Lung (tissue), 11 donors: ENCODE measurements at regions not wholly inside any gene's neighbourhood (a gene's known extent, or its start where the extent isn't known, plus 50 kb on each side); places are given as distances from the start of the nearest gene placed in this dataset.

ENCODE experiments used
- ATAC-seq: fragments of 200-7000 bp; cut with Tn5 transposase; one replicate; pipeline ENCODE4 v1.9.1; 2020; ENCODE audit warnings: moderate number of reproducible peaks; ENCODE audit not compliant: insufficient read depth, low FRiP score
- DNase-seq, 3 donors: peaks; one replicate each; pipeline ENCODE4 v3.0.0-alpha.2; 2013 to 2017
- H3K27ac ChIP-seq, 2 donors: one replicate each; pipeline ENCODE4 v1.5.1; 2013; ENCODE audit warnings: mild to moderate bottlenecking in 2 of 2, moderate library complexity in 2 of 2, control low read depth in 1 of 2, inconsistent platforms in 1 of 2, low read depth in 1 of 2, low read length in 1 of 2
- H3K27me3 ChIP-seq, 3 donors: one replicate each; pipeline ENCODE4 v1.5.1; 2013; ENCODE audit warnings: low read length in 2 of 3; ENCODE audit not compliant: control insufficient read depth in 3 of 3, insufficient read depth in 3 of 3
- H3K36me3 ChIP-seq, 4 donors: one replicate each; pipeline ENCODE4 v1.5.1; 2013; ENCODE audit warnings: low read length in 4 of 4, mild to moderate bottlenecking in 1 of 4, moderate library complexity in 1 of 4; ENCODE audit not compliant: control insufficient read depth in 4 of 4, insufficient read depth in 4 of 4
- H3K4me1 ChIP-seq, 5 donors: one replicate each; pipeline ENCODE4 v1.5.1; 2013; ENCODE audit warnings: low read length in 5 of 5, mild to moderate bottlenecking in 2 of 5, moderate library complexity in 1 of 5; ENCODE audit not compliant: control insufficient read depth in 5 of 5, insufficient read depth in 5 of 5
- H3K4me3 ChIP-seq: one replicate; pipeline ENCODE4 v1.5.1; 2013; ENCODE audit warnings: mild to moderate bottlenecking, control low read depth, moderate library complexity
- H3K9ac ChIP-seq, 2 donors: one replicate each; pipeline ENCODE4 v1.5.1; 2013; ENCODE audit warnings: low read length in 2 of 2, control low read depth in 1 of 2; ENCODE audit not compliant: insufficient read depth in 1 of 2
- H3K9me3 ChIP-seq, 4 donors: one replicate each; pipeline ENCODE4 v1.5.1; 2013; ENCODE audit warnings: low read length in 3 of 4, mild to moderate bottlenecking in 1 of 4, moderate library complexity in 1 of 4; ENCODE audit not compliant: control insufficient read depth in 4 of 4, insufficient read depth in 3 of 4
- WGBS, 2 donors: extraction: QIAGEN DNeasy Blood & Tissue Kit; methylation state at CpG; one replicate each; pipeline ENCODE4 v1.1.7; 2013; 5-methylcytosine and 5-hydroxymethylcytosine counted together
- TF ChIP-seq, protein P1 (sequence below): IDR thresholded peaks from 2 replicates; pipeline ENCODE4 v1.5.1; 2012; ENCODE audit warnings: mild to moderate bottlenecking; ENCODE audit errors: control extremely low read depth, extremely low read depth
- donor health status: control.
- donor health status: control.
- donor health status: Bipolar disorder and iron deficiency.
- donor health status: healthy.
- donor health status: DM: yes; HTN: yes; CAD: no.

DNA sequence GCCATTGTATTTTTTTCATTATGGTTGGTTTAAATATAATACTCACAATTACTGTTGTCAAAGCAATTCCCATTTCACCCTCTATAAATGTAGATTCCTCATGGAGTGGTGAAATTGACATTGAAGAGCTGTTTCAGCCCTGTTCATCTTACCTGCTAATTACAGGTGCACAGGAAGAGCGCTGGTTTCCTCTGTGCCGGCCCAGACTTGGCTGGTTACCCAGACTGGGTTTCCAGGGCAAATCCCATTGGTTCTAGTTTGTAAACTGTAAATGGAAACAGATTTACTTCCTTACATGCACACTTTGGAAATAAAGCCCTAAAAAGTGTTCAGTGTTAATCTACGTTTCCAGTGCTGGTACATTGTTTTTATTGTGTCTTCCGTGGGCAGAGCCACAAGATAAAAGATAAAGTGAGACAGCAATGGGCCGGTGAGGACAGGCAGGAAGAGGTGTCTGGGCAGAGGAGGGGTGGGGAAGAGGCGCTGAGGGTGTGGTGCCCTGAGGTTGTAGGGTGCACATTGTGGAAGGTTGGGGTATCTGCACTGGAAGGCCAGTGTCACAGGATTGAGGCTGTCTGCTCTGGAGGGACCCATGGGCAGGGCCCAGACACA lies 71.6 kb upstream of the ZPBP start:
- DNase-seq (no peak), ATAC-seq (no peak)
- H3K27me3 ChIP-seq: no peaks in the 10 kb centered on the region
- TF ChIP-seq, protein P1, sequence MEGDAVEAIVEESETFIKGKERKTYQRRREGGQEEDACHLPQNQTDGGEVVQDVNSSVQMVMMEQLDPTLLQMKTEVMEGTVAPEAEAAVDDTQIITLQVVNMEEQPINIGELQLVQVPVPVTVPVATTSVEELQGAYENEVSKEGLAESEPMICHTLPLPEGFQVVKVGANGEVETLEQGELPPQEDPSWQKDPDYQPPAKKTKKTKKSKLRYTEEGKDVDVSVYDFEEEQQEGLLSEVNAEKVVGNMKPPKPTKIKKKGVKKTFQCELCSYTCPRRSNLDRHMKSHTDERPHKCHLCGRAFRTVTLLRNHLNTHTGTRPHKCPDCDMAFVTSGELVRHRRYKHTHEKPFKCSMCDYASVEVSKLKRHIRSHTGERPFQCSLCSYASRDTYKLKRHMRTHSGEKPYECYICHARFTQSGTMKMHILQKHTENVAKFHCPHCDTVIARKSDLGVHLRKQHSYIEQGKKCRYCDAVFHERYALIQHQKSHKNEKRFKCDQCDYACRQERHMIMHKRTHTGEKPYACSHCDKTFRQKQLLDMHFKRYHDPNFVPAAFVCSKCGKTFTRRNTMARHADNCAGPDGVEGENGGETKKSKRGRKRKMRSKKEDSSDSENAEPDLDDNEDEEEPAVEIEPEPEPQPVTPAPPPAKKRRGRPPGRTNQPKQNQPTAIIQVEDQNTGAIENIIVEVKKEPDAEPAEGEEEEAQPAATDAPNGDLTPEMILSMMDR: no peak
- no peaks in the 10 kb centered on the region for H3K36me3 ChIP-seq
- no peaks in the 10 kb centered on the region for H3K9me3 ChIP-seq
- WGBS, 2 donors: 57 to 60% methylated on average over 6 of the region's 6 CpGs
- H3K27ac ChIP-seq: no peak overlapping the region
- H3K4me3 ChIP-seq: no peak overlapping the region
- no peak overlapping the region for H3K9ac ChIP-seq
- H3K4me1 ChIP-seq: no peaks in the 10 kb centered on the region

DNA sequence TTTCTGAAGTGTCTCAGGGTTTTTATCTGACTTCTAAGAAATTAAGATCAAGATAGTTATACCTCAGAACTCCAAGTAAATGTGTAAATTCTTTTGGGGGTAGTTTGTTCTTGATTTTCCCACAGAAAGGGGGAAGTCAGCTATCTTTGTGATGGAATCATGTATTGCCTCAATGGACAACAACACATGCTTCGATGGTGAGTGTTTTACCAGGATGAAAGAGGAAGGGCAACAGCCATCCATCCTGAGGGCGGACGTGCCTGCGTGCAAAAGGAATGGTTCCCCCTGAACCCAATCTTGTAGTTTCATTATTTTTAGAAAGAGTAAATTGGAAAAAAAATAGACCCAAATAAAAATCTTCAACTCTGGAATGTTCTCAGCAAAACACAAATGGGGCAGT lies 67.2 kb upstream of the ZPBP start:
- no peaks in the 10 kb centered on the region for H3K27me3 ChIP-seq
- no peaks in the 10 kb centered on the region for H3K36me3 ChIP-seq
- H3K4me3 ChIP-seq: no peak overlapping the region
- ATAC-seq (no peak), DNase-seq (no peak)
- no peaks in the 10 kb centered on the region for H3K4me1 ChIP-seq
- TF ChIP-seq, protein P1: no peak
- no peak overlapping the region for H3K9ac ChIP-seq
- 48 to 69% methylated on average over 4 of the region's 4 CpGs for WGBS, 2 donors
- H3K27ac ChIP-seq: no peak overlapping the region
- no peaks in the 10 kb centered on the region for H3K9me3 ChIP-seq

- ATAC-seq (no peak), DNase-seq (no peak)
- Histone ChIP-seq H3K27ac (no peak overlapping the region), H3K9me3 (no peaks in the 10 kb centered on the region), H3K9ac (no peak overlapping the region), H3K36me3 (no peaks in the 10 kb centered on the region), H3K4me1 (no peaks in the 10 kb centered on the region), H3K27me3 (no peaks in the 10 kb centered on the region), H3K4me3 (no peak overlapping the region)
- 94 to 97% methylated on average over 25 of the region's 25 CpGs for WGBS, 2 donors
- TF ChIP-seq, protein P1: no peak
Measured at GRCh38 chr7:50159154-50159553, 66.1 kb upstream of the ZPBP start.

- DNase-seq (no peak), ATAC-seq (no peak)
- TF ChIP-seq, protein P1: no peak
- no peaks in the 10 kb centered on the region for H3K4me1 ChIP-seq
- H3K4me3 ChIP-seq: no peak overlapping the region
- no peaks in the 10 kb centered on the region for H3K9me3 ChIP-seq
- no peak overlapping the region for H3K27ac ChIP-seq
- H3K36me3 ChIP-seq: no peaks in the 10 kb centered on the region
- no peak overlapping the region for H3K9ac ChIP-seq
- H3K27me3 ChIP-seq: no peaks in the 10 kb centered on the region
- WGBS, 2 donors: 18 to 23% methylated on average over 5 of the region's 5 CpGs
Measured at GRCh38 chr7:50156706-50157105, 63.7 kb upstream of the ZPBP start.
